ENCODE measurements at regions not wholly inside any gene's neighbourhood (a gene's known extent, or its start where the extent isn't known, plus 50 kb on each side); places are given as distances from the start of the nearest gene placed in this dataset.

GRCh38 chr1:193581341-193581740 is 394.9 kb upstream of the B3GALT2 start:
- Histone ChIP-seq H3K36me3 (ENCODE audit: control insufficient read depth in 2 of 2, insufficient read depth in 2 of 2, low read length in 1 of 2) (no peaks in the 10 kb centered on the region), H3K9ac (ENCODE audit: control insufficient read depth, insufficient read depth, low read length) (no peak overlapping the region), H3K4me1 (ENCODE audit: control insufficient read depth, insufficient read depth, low read length) (no peaks in the 10 kb centered on the region), H3K79me2 (ENCODE audit: control insufficient read depth, insufficient read depth, low read length) (no peaks in the 10 kb centered on the region), H3K27ac (ENCODE audit: control insufficient read depth, insufficient read depth) (no peak overlapping the region), H2AFZ (ENCODE audit: control insufficient read depth, low read depth, low read length) (no peak overlapping the region), H3K27me3 (replicated peaks in 1 of 2; ENCODE audit: control insufficient read depth in 2 of 2, insufficient read depth in 2 of 2, low read length in 1 of 2) (no peaks in the 10 kb centered on the region; a peak in 1 of 4 replicates), H3K9me3 (replicated peaks; ENCODE audit: control insufficient read depth, insufficient read depth, low read length) (no peaks in the 10 kb centered on the region; the same call in 2 of the 3 replicates), H3K4me2 (ENCODE audit: control insufficient read depth, insufficient read depth) (no peak overlapping the region), H3K4me3 (no peak overlapping the region), H4K20me1 (ENCODE audit: control insufficient read depth, insufficient read depth) (no peaks in the 10 kb centered on the region)
- DNase-seq (ENCODE audit: low read depth, low spot score) (no peak), FAIRE-seq (no peak), ATAC-seq (no peak)
- ChIA-PET SMC1A (ENCODE audit: uncharacterized antibody, unreplicated experiment) (no interaction called here), POLR2A (no interaction called here), RAD21 (ENCODE audit: unreplicated experiment) (no interaction called here), CTCF (interaction anchor here (0.6 kb wide), 1 partner anchor 1322 kb away, joined by 4 read pairs; no protein-coding TSS in a partner anchor)
- TF ChIP-seq ZSCAN29 (IDR thresholded peaks at IDR 0.05) (no peak), POLR2A (IDR thresholded peaks at IDR 0.05; ENCODE audit: low read depth, low read length) (no peak), ATF3 (IDR thresholded peaks at IDR 0.05; ENCODE audit: borderline replicate concordance, extremely low read depth, low read depth, low read length) (no peak), SPI1 (IDR thresholded peaks at IDR 0.05; ENCODE audit: borderline replicate concordance, insufficient read depth, low read depth, low read length) (no peak), KLF5 (IDR thresholded peaks at IDR 0.05; ENCODE audit: partially characterized antibody) (no peak), CREB1 (IDR thresholded peaks at IDR 0.05; ENCODE audit: low read depth) (no peak), ZZZ3 (IDR thresholded peaks at IDR 0.05; ENCODE audit: control insufficient read depth, insufficient read length, low read depth) (no peak), PAX8 (IDR thresholded peaks at IDR 0.05) (no peak), BCL3 (IDR thresholded peaks at IDR 0.05; ENCODE audit: borderline replicate concordance, insufficient read depth, low read depth, low read length, poor library complexity, severe bottlenecking) (no peak), RBBP5 (conservative IDR thresholded peaks at IDR 0.05) (no peak), SIN3A (IDR thresholded peaks at IDR 0.05; ENCODE audit: low read depth, low read length) (no peak), CBX3 (IDR thresholded peaks at IDR 0.05; ENCODE audit: borderline replicate concordance, low read depth) (no peak), WRNIP1 (IDR thresholded peaks at IDR 0.05; ENCODE audit: borderline replicate concordance, low read depth, low read length) (no peak), PBX3 (IDR thresholded peaks at IDR 0.05; ENCODE audit: insufficient replicate concordance, low read depth, low read length) (no peak)
- BruUV-seq (replicated peaks) = no TSS peak
- 45% methylated on average over 3 of the region's 3 CpGs for WGBS (ENCODE audit: insufficient coverage, insufficient replicate concordance, low lambda C conversion rate, missing lambda C conversion rate)
- in situ Hi-C loops (cut with MboI) = no loop called here
- intact Hi-C loops (cut with micrococcal nuclease; ENCODE audit: unreplicated experiment) = no loop called here
